ENCODE measurements at regions not wholly inside any gene's neighbourhood (a gene's known extent, or its start where the extent isn't known, plus 50 kb on each side); places are given as distances from the start of the nearest gene placed in this dataset.
"Not testable (repeated sequence)": the region's sequence is repeated elsewhere in the genome, so short reads cannot be mapped to it uniquely, and the experiment has no call there.

DNA sequence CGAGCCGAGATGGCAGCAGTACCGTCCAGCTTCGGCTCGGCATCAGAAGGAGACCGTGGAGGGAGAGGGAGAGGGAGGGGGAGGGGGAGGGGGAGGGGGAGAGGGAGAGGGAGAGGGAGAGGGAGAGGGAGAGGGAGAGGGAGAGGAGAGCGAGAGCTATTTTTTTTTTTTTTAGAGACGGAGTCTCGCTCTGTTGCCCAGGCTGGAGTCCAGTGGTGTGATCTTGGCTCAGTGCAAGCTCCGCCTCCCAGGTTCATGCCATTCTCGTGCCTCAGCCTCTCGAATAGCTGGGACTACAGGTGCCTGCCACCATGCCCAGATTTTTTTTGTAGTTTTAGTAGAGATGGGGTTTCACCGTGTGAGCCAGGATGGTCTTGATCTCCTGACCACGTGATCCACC is 106.1 kb upstream of the EEF2KMT start:
- TF ChIP-seq EZH2 (IDR thresholded peaks at IDR 0.05; ENCODE audit: borderline replicate concordance, low read depth, low read length, severe bottlenecking); POLR2A (IDR thresholded peaks at IDR 0.05; ENCODE audit: low read depth, low read length); GATA2 (IDR thresholded peaks at IDR 0.05; ENCODE audit: insufficient read depth, insufficient read length, low read depth, low read length); POLR2AphosphoS5 (IDR thresholded peaks at IDR 0.05; ENCODE audit: insufficient read depth, low read depth, low read length); MYC (IDR thresholded peaks at IDR 0.05; ENCODE audit: low read depth, low read length): not testable (repeated sequence)
- TF ChIP-seq, protein P1, sequence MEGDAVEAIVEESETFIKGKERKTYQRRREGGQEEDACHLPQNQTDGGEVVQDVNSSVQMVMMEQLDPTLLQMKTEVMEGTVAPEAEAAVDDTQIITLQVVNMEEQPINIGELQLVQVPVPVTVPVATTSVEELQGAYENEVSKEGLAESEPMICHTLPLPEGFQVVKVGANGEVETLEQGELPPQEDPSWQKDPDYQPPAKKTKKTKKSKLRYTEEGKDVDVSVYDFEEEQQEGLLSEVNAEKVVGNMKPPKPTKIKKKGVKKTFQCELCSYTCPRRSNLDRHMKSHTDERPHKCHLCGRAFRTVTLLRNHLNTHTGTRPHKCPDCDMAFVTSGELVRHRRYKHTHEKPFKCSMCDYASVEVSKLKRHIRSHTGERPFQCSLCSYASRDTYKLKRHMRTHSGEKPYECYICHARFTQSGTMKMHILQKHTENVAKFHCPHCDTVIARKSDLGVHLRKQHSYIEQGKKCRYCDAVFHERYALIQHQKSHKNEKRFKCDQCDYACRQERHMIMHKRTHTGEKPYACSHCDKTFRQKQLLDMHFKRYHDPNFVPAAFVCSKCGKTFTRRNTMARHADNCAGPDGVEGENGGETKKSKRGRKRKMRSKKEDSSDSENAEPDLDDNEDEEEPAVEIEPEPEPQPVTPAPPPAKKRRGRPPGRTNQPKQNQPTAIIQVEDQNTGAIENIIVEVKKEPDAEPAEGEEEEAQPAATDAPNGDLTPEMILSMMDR (IDR thresholded peaks at IDR 0.05; ENCODE audit: extremely low read depth in 1 of 2, insufficient read depth in 1 of 2, low read depth in 1 of 2, low read length in 2 of 2) = not testable (repeated sequence)
- TF ChIP-seq, protein P2, sequence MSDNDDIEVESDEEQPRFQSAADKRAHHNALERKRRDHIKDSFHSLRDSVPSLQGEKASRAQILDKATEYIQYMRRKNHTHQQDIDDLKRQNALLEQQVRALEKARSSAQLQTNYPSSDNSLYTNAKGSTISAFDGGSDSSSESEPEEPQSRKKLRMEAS (IDR thresholded peaks at IDR 0.05; ENCODE audit: insufficient read depth, insufficient read length) = not testable (repeated sequence)
